ENCODE measurements at regions not wholly inside any gene's neighbourhood (a gene's known extent, or its start where the extent isn't known, plus 50 kb on each side); places are given as distances from the start of the nearest gene placed in this dataset.

- TF ChIP-seq CTCF (IDR thresholded peaks at IDR 0.05) (no peak), POLR2A (IDR thresholded peaks at IDR 0.05) (no peak)
Observed at GRCh38 chr14:89501381-89501780, 84.3 kb upstream of the FOXN3 start.

All from right lobe of liver (tissue), 4 donors.